Uterus (tissue), 2 donors: ENCODE measurements at regions not wholly inside any gene's neighbourhood (a gene's known extent, or its start where the extent isn't known, plus 50 kb on each side); places are given as distances from the start of the nearest gene placed in this dataset.

Source experiments
- POLR2A ChIP-seq, 2 donors: fragments of 450-650 bp; IDR thresholded peaks; one replicate each; pipeline ENCODE4 v1.6.1; 2016; ENCODE audit warnings: antibody characterized with exemption in 2 of 2, mild to moderate bottlenecking in 1 of 2, moderate library complexity in 1 of 2
- TF ChIP-seq, protein P1 (sequence below), 4 experiments: fragments of 200-600 bp in 2 of 4; fragments of 450-650 bp in 2 of 4; sonication (generic) in 2 of 4; IDR thresholded peaks; one replicate each; pipeline ENCODE4 v1.5.1; 2016 to 2019; ENCODE audit warnings: antibody characterized with exemption in 4 of 4, mild to moderate bottlenecking in 2 of 4, moderate library complexity in 1 of 4

GRCh38 chr4:83716874-83717273 lies 181.0 kb downstream of the GPAT3 start:
- TF ChIP-seq POLR2A (IDR thresholded peaks at IDR 0.05) = no peak
- TF ChIP-seq, protein P1, sequence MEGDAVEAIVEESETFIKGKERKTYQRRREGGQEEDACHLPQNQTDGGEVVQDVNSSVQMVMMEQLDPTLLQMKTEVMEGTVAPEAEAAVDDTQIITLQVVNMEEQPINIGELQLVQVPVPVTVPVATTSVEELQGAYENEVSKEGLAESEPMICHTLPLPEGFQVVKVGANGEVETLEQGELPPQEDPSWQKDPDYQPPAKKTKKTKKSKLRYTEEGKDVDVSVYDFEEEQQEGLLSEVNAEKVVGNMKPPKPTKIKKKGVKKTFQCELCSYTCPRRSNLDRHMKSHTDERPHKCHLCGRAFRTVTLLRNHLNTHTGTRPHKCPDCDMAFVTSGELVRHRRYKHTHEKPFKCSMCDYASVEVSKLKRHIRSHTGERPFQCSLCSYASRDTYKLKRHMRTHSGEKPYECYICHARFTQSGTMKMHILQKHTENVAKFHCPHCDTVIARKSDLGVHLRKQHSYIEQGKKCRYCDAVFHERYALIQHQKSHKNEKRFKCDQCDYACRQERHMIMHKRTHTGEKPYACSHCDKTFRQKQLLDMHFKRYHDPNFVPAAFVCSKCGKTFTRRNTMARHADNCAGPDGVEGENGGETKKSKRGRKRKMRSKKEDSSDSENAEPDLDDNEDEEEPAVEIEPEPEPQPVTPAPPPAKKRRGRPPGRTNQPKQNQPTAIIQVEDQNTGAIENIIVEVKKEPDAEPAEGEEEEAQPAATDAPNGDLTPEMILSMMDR (IDR thresholded peaks at IDR 0.05) = no peak
